ENCODE measurements at regions not wholly inside any gene's neighbourhood (a gene's known extent, or its start where the extent isn't known, plus 50 kb on each side); places are given as distances from the start of the nearest gene placed in this dataset.

DNA sequence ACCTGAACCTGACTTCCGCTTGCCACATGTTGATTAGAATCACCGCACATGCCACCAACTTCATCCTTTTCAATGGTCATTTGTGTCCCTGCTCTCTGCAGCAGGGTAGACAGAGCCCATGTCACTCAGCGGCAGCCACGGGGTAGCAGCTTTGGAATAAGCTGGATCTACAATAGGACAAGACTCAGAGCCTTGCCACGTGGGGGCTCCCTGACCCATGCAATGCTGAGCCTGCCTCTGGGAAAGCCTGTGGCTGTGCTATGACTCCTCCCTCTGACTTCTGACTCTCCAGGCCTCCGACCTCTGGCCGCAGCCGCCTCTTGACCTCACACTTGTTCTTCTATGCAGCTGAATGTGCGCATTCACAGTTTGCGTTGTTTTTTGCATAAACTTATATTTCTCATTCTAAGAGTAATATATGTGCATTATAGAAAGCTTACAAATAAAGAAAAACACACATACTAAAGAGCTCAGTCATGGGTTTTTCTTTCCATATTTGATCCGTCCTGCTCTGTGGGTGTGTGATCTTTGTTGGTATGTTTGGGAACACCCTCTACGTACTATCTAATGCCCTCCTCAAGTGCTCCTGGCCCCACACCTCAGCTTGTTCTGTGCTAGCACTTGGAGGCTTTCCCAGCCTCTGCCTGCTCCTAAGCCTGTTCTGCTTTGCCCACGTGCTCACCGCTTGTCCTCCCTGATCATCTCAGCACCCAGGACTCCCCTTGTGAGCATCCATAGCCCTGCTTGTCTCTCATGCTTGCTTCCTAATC, 198.0 kb upstream of the MKI67 start:
- TF ChIP-seq, protein P1, sequence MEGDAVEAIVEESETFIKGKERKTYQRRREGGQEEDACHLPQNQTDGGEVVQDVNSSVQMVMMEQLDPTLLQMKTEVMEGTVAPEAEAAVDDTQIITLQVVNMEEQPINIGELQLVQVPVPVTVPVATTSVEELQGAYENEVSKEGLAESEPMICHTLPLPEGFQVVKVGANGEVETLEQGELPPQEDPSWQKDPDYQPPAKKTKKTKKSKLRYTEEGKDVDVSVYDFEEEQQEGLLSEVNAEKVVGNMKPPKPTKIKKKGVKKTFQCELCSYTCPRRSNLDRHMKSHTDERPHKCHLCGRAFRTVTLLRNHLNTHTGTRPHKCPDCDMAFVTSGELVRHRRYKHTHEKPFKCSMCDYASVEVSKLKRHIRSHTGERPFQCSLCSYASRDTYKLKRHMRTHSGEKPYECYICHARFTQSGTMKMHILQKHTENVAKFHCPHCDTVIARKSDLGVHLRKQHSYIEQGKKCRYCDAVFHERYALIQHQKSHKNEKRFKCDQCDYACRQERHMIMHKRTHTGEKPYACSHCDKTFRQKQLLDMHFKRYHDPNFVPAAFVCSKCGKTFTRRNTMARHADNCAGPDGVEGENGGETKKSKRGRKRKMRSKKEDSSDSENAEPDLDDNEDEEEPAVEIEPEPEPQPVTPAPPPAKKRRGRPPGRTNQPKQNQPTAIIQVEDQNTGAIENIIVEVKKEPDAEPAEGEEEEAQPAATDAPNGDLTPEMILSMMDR (IDR thresholded peaks at IDR 0.05; ENCODE audit: insufficient read depth, low read length, poor library complexity, severe bottlenecking), result no peak
- no peak for DNase-seq (ENCODE audit: extremely low read depth, insufficient read length)
- Histone ChIP-seq H3K27me3 (replicated peaks; ENCODE audit: control insufficient read depth, insufficient read depth, low read length) (no peaks in the 10 kb centered on the region), H3K36me3 (ENCODE audit: control insufficient read depth, insufficient read depth, low read length) (no peaks in the 10 kb centered on the region), H3K4me3 (replicated peaks; ENCODE audit: low read depth, low read length) (no peak overlapping the region)

DNA sequence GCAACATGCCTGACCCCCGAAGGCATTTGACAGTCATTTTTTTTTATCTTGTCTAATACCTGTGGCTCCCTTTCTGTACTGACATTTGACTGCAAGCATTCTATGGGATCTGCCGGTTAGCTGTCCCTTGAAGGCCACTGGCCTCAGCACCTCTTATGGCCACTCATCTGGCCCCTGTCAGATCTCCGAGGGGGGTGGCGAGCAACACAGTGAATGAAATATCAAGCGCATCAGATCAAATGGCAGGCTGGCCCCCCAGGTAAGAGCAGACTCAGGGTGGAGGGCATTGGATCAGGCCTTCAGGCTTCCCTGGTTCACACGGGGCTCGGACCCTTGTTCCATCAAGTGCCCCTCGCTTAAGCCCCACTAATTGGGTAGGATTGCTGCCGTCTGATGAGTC, 199.6 kb upstream of the MKI67 start:
- no peaks in the 10 kb centered on the region for H3K36me3 ChIP-seq (ENCODE audit: control insufficient read depth, insufficient read depth, low read length)
- H3K27me3 ChIP-seq (replicated peaks; ENCODE audit: control insufficient read depth, insufficient read depth, low read length), result no peaks in the 10 kb centered on the region
- TF ChIP-seq, protein P1 (IDR thresholded peaks at IDR 0.05; ENCODE audit: insufficient read depth, low read length, poor library complexity, severe bottlenecking), result no peak
- no peak overlapping the region for H3K4me3 ChIP-seq (replicated peaks; ENCODE audit: low read depth, low read length)
- DNase-seq (ENCODE audit: extremely low read depth, insufficient read length), result no peak

DNA sequence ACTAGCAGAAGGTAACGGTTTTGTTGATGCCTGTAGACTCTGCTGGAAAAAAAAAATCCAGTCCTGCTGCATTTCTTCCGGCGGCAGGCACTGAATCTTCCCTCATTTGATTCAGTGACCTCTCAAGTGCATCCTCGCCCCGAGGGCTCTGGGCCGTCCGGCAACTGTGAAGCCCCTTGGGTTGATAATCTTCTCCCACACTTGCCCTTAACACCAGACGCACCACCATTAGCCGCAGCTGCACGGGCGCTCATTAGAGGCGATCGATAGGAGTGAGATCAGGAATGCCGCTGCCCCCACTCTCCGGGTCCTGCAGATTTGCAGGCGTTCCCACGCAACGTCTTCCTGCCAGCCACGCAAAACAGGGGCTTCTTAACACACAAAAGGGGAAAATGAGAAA, 200.0 kb upstream of the MKI67 start:
- Histone ChIP-seq H3K36me3 (ENCODE audit: control insufficient read depth, insufficient read depth, low read length) (no peaks in the 10 kb centered on the region), H3K27me3 (replicated peaks; ENCODE audit: control insufficient read depth, insufficient read depth, low read length) (no peaks in the 10 kb centered on the region), H3K4me3 (replicated peaks; ENCODE audit: low read depth, low read length) (no peak overlapping the region)
- TF ChIP-seq, protein P1 (IDR thresholded peaks at IDR 0.05; ENCODE audit: insufficient read depth, low read length, poor library complexity, severe bottlenecking), result no peak
- DNase-seq (ENCODE audit: extremely low read depth, insufficient read length), result no peak

DNA sequence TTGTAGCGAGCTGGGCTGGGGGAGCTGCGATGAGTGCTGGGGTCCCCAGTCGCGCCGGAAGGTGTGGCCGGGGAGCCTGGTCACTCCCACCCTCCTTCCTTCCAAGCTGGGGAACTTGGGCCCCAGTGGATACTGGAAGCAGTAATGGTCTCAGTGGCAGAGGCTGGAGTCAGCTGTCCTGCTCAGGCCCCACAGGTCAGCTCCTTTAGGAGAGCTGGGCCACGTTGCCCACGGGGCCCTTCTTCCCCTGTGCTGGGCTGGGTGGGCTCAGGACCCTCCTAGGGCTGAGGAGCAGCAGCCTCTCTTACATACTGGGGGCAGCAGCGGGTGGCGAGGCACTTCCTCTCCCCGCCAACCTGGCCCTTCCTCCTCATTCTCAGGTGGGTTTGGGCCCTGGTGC, 200.6 kb upstream of the MKI67 start:
- DNase-seq (ENCODE audit: extremely low read depth, insufficient read length), result no peak
- Histone ChIP-seq H3K36me3 (ENCODE audit: control insufficient read depth, insufficient read depth, low read length) (no peaks in the 10 kb centered on the region), H3K4me3 (replicated peaks; ENCODE audit: low read depth, low read length) (no peak overlapping the region), H3K27me3 (replicated peaks; ENCODE audit: control insufficient read depth, insufficient read depth, low read length) (no peaks in the 10 kb centered on the region)
- TF ChIP-seq, protein P1 (IDR thresholded peaks at IDR 0.05; ENCODE audit: insufficient read depth, low read length, poor library complexity, severe bottlenecking), result no peak

DNA sequence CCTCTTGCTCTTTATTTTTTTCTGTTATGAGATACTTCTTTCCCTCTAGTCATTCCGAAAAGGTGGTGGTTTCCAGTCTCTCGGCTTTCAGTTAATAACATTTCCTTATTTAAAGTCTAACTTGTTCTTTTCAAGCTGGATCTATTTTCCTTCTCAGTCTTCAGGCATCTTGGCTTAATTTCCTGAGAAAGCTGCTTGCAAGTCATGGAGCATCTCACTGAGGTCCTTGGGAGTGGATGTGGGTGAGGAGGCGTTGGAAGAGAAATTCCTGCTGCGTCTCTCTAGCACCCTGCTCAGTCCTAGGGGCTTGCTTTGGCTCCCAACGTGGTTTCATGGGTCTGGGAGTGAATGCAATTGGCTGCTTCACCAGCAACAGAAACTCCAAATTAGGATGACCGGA, 210.2 kb upstream of the MKI67 start:
- H3K4me3 ChIP-seq (replicated peaks; ENCODE audit: low read depth, low read length), result no peak overlapping the region
- no peak for DNase-seq (ENCODE audit: extremely low read depth, insufficient read length)
- TF ChIP-seq, protein P1 (IDR thresholded peaks at IDR 0.05; ENCODE audit: insufficient read depth, low read length, poor library complexity, severe bottlenecking), result no peak
- no peaks in the 10 kb centered on the region; the same call in 1 of the 2 replicates for H3K27me3 ChIP-seq (replicated peaks; ENCODE audit: control insufficient read depth, insufficient read depth, low read length)
- H3K36me3 ChIP-seq (ENCODE audit: control insufficient read depth, insufficient read depth, low read length), result no peaks in the 10 kb centered on the region

Data from GM06990 (cell line).